Brain microvascular endothelial cell (primary cell): ENCODE measurements at regions not wholly inside any gene's neighbourhood (a gene's known extent, or its start where the extent isn't known, plus 50 kb on each side); places are given as distances from the start of the nearest gene placed in this dataset.

Experiments used
- DNase-seq: peaks from one replicate; pipeline ENCODE4 v3.0.0-alpha.2; 2020
- H3K27ac ChIP-seq: fragments of 250-450 bp; sonication (Bioruptor Pico); 2 replicates; pipeline ENCODE4 v1.5.1; 2020; ENCODE audit warnings: mild to moderate bottlenecking, moderate library complexity
- H3K27me3 ChIP-seq: fragments of 250-450 bp; sonication (Bioruptor Pico); replicated peaks from 2 replicates; pipeline ENCODE4 v1.5.1; 2020; ENCODE audit warnings: mild to moderate bottlenecking
- H3K36me3 ChIP-seq: fragments of 250-450 bp; sonication (Bioruptor Pico); replicated peaks from 2 replicates; pipeline ENCODE4 v1.5.1; 2020; ENCODE audit warnings: mild to moderate bottlenecking
- H3K4me3 ChIP-seq: 2 replicates; pipeline ENCODE4 v1.5.1; 2011; ENCODE audit warnings: low read depth, mild to moderate bottlenecking, control low read depth, low read length, moderate library complexity
- in situ Hi-C: cut with HindIII; loops from 2 replicates; pipeline ENCODE4 v1.10.0; 2017; ENCODE audit warnings: low sequenced_read_pairs, low pct_ligation_motif_present
- TF ChIP-seq, protein P1 (sequence below): IDR thresholded peaks from 2 replicates; pipeline ENCODE4 v1.5.1; 2011; ENCODE audit warnings: low read depth, mild to moderate bottlenecking, moderate library complexity, low read length, control low read depth, inconsistent platforms; ENCODE audit errors: missing control alignments

DNA sequence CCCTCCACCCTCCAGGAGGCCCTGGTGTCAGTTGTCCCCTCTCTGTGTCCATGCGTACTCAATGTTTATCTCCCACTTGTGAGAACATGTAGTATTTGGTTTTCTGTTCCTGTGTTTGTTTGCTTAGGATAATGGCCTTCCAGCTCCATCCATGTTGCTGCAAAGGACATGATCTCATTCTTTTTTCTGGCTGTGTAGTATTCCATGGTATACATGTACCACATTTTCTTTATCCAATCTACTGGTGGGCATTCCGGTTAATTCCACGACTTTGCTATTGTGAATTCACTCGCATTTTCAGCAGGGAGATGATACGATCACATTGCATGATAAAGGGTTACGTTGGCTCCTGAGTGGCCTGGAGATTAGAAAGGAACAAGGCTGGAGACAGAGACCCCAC, 286.2 kb downstream of the FOXL1 start:
- DNase-seq: no peak
- Histone ChIP-seq H3K27me3 (no peaks in the 10 kb centered on the region), H3K36me3 (no peaks in the 10 kb centered on the region), H3K27ac (no peak overlapping the region), H3K4me3 (no peak overlapping the region)
- in situ Hi-C loops: no loop called here
- TF ChIP-seq, protein P1, sequence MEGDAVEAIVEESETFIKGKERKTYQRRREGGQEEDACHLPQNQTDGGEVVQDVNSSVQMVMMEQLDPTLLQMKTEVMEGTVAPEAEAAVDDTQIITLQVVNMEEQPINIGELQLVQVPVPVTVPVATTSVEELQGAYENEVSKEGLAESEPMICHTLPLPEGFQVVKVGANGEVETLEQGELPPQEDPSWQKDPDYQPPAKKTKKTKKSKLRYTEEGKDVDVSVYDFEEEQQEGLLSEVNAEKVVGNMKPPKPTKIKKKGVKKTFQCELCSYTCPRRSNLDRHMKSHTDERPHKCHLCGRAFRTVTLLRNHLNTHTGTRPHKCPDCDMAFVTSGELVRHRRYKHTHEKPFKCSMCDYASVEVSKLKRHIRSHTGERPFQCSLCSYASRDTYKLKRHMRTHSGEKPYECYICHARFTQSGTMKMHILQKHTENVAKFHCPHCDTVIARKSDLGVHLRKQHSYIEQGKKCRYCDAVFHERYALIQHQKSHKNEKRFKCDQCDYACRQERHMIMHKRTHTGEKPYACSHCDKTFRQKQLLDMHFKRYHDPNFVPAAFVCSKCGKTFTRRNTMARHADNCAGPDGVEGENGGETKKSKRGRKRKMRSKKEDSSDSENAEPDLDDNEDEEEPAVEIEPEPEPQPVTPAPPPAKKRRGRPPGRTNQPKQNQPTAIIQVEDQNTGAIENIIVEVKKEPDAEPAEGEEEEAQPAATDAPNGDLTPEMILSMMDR: no peak

DNA sequence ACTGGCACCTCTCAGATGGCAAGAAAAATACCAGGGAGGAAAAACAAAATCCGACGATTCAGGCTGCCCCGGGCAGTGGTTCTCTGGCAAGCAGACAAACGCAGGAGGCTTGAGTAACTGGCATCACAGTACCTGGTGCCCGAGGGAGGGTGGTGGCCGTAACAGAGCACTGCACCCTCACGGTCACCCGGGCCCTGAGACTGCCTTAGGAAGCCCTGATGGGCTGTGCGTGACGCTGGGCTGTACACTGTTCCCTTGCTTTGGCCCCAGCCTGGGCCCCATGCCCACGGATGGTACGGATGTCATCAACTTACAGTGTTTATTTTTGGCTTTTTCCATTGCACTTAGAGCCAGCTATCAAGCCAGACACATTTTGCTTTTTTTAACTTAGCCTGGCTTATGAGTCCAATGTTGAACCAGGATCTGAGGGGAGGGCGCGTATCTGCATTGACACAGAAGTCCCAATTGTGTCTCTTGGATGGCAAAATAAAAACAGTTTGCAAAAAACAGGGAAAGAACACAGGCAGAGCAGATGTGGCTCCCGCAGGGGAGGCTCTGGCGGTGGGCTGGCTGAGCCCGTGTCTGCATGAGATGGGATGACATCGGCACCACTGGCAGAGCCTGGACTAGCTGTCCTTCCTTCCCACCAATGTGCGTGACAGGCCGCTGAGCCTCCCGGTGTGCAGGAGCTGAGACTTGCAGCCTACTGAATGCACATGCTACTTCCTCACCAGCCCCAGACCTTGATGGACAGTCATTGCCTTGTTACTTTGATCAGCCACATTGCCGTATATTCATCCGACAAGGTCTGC, 287.7 kb downstream of the FOXL1 start:
- H3K4me3 ChIP-seq: no peak overlapping the region
- H3K27me3 ChIP-seq: no peaks in the 10 kb centered on the region
- TF ChIP-seq, protein P1: no peak
- in situ Hi-C loops: no loop called here
- DNase-seq: no peak
- no peak overlapping the region for H3K27ac ChIP-seq
- H3K36me3 ChIP-seq: no peaks in the 10 kb centered on the region

DNA sequence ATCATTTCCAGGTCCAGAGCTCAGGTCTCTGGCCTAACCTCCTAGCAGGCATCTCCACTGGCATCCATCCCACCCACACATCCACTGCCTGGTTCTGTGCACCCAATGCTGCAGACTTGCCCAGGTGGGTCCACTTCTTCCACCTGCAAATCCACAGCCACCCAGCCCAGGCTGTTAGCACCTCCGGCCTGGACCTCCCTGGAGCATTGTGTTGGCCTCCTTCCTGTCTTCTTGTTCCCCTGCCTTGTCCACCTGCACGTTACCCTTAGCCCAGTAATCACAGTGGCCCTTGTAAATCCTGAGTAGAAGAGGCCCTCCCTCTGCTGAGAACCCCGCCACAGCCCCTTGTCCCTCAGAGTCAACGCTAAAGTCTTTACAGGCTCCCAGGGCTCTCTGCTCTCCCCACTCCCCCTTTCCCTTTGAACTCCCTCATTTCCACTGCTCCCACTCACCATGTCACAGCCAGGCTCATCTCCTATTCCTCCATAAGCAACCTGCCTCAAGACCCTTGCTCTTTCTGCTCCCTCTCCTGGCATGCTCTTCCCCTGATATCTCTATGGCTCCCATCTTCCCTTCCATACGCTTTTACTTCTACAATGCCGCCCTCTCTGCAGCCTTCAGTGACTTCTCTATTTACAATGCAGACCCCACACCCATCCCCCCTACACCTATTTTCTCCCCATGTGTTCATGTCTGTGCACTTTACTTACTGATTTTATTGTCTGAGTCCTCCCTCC, 288.8 kb downstream of the FOXL1 start:
- TF ChIP-seq, protein P1: no peak
- in situ Hi-C loops: no loop called here
- H3K36me3 ChIP-seq: no peaks in the 10 kb centered on the region

DNA sequence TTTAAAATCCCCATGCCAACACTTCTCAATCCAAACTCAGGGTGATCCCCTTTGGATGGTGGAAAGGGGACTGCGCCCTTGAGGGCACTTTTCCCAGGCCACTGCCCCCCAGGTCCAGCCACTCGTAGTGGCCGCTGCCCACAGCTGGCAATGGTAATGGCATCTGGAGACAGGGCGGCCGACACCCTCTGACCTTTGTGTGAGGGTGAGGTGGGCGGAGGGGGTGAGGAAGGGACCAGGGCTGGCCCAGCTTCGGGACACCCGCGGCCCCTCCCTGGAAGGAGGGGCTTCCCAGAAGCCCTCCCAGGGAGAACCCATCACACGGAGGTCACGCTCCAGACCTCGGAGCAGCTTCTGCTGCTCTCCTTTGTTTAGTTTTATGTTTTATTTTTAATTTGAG, 289.7 kb downstream of the FOXL1 start:
- Histone ChIP-seq H3K36me3 (no peaks in the 10 kb centered on the region), H3K4me3 (no peak overlapping the region), H3K27me3 (no peaks in the 10 kb centered on the region), H3K27ac (no peak overlapping the region)
- no peak for DNase-seq
- TF ChIP-seq, protein P1: no peak
- in situ Hi-C loops: no loop called here

More for the DNA sequence above, 288.8 kb downstream of the FOXL1 start:
- H3K27me3 ChIP-seq: no peaks in the 10 kb centered on the region
- H3K27ac ChIP-seq: no peak overlapping the region
- H3K4me3 ChIP-seq: no peak overlapping the region
- no peak for DNase-seq

DNA sequence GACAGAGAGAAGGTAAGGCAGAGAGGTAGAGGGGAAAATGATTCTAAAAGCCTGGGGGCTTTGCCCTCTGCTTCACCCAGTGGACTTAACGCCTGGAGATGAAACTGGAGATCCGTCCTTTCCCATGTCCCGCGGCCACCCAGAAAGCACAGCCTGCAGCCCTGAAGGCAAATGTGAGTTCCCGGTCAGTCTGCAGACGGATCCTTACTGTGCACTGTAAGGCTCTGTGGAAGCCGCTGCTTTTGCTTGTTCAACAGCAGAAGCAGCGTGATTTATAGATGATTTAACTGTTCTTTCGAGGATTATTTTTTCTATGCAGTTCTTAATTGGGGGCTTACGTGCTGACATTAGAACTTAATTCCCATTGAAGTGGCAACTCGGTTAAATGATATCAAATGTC, 290.4 kb downstream of the FOXL1 start:
- TF ChIP-seq, protein P1: no peak
- H3K36me3 ChIP-seq: no peaks in the 10 kb centered on the region

More for the DNA sequence above, 290.4 kb downstream of the FOXL1 start:
- in situ Hi-C loops: no loop called here
- no peaks in the 10 kb centered on the region for H3K27me3 ChIP-seq
- H3K27ac ChIP-seq: no peak overlapping the region
- no peak for DNase-seq
- no peak overlapping the region for H3K4me3 ChIP-seq
